ENCODE measurements at regions not wholly inside any gene's neighbourhood (a gene's known extent, or its start where the extent isn't known, plus 50 kb on each side); places are given as distances from the start of the nearest gene placed in this dataset.

- TF ChIP-seq CTCF (IDR thresholded peaks at IDR 0.05) (no peak), POLR2AphosphoS5 (IDR thresholded peaks at IDR 0.05) (no peak), POLR2A (IDR thresholded peaks at IDR 0.05) (no peak), EP300 (IDR thresholded peaks at IDR 0.05) (no peak)
Measured at GRCh38 chr22:27135031-27135981, 477.9 kb downstream of the MIAT start.

Data from suprapubic skin (tissue), 4 donors.